HEK293 (cell line): ENCODE measurements at regions not wholly inside any gene's neighbourhood (a gene's known extent, or its start where the extent isn't known, plus 50 kb on each side); places are given as distances from the start of the nearest gene placed in this dataset.

Source experiments
- CTCF ChIA-PET: fragments of 350-600 bp; formaldehyde crosslinking; extraction: SDS; loops from one replicate; lab custom pipeline; 2021; ENCODE audit warnings: antibody characterized with exemption; lab: Yijun Ruan, JAX
- POLR2A ChIA-PET: fragments of 300-600 bp; formaldehyde crosslinking; extraction: SDS; loops from one replicate; lab custom pipeline; 2020; ENCODE audit warnings: antibody characterized with exemption, inconsistent platforms; lab: Yijun Ruan, JAX
- H3K27ac ChIP-seq: fragments of 200-500 bp; sonication (Bioruptor generic); 2 replicates; pipeline ENCODE4 v1.5.1; 2014; ENCODE audit warnings: low read depth, low read length, control low read depth, inconsistent platforms; ENCODE audit errors: extremely low read depth
- H3K36me3 ChIP-seq, 2 experiments: fragments of 200-500 bp in 1 of 2; sonication (Bioruptor generic) in 1 of 2; 1 replicate in 1 of 2; 2 replicates in 1 of 2; pipeline ENCODE4 v1.5.1; 2014 to 2017; ENCODE audit warnings: inconsistent platforms in 2 of 2, low read length in 2 of 2; ENCODE audit not compliant: control insufficient read depth in 2 of 2, insufficient read depth in 1 of 2
- H3K4me1 ChIP-seq: fragments of 200-500 bp; sonication (Bioruptor generic); 2 replicates; pipeline ENCODE4 v1.5.1; 2014; ENCODE audit warnings: mild to moderate bottlenecking, low read length, inconsistent platforms; ENCODE audit not compliant: control insufficient read depth, insufficient read depth
- H3K4me3 ChIP-seq: 2 replicates; pipeline ENCODE4 v1.5.1; 2011; ENCODE audit warnings: low read depth, mild to moderate bottlenecking, control low read depth, low read length, moderate library complexity
- H3K9me3 ChIP-seq: fragments of 200-500 bp; sonication (Bioruptor generic); 2 replicates; pipeline ENCODE4 v1.5.1; 2014; ENCODE audit warnings: low read depth, low read length, inconsistent platforms; ENCODE audit not compliant: control insufficient read depth, insufficient read depth
- KLF17 ChIP-seq: fragments of 450-650 bp; formaldehyde crosslinking; IDR thresholded peaks from 2 replicates; pipeline ENCODE4 v1.5.1; 2016; ENCODE audit warnings: missing biosample characterization, missing genetic modification characterization
- SP2 ChIP-seq: fragments of 450-650 bp; formaldehyde crosslinking; IDR thresholded peaks from 2 replicates; pipeline ENCODE4 v1.5.1; 2016; ENCODE audit warnings: missing biosample characterization, missing genetic modification characterization
- ZBTB20 ChIP-seq: fragments of 450-650 bp; formaldehyde crosslinking; IDR thresholded peaks from 2 replicates; pipeline ENCODE4 v1.5.1; 2016; ENCODE audit warnings: missing biosample characterization, missing genetic modification characterization
- ZBTB48 ChIP-seq: fragments of 450-650 bp; formaldehyde crosslinking; IDR thresholded peaks from 2 replicates; pipeline ENCODE4 v1.5.1; 2016; ENCODE audit warnings: missing biosample characterization, missing genetic modification characterization
- ZNF214 ChIP-seq: fragments of 450-650 bp; formaldehyde crosslinking; IDR thresholded peaks from 2 replicates; pipeline ENCODE4 v1.5.1; 2017; ENCODE audit warnings: missing biosample characterization, mild to moderate bottlenecking, missing genetic modification characterization, borderline replicate concordance
- ZNF23 ChIP-seq: fragments of 450-650 bp; formaldehyde crosslinking; IDR thresholded peaks from 2 replicates; pipeline ENCODE4 v1.5.1; 2016; ENCODE audit warnings: missing biosample characterization, missing genetic modification characterization, borderline replicate concordance
- ZNF335 ChIP-seq: fragments of 450-650 bp; formaldehyde crosslinking; conservative IDR thresholded peaks from 2 replicates; pipeline ENCODE4 v1.5.1; 2016; ENCODE audit warnings: missing biosample characterization, missing genetic modification characterization
- ZNF37A ChIP-seq: fragments of 450-650 bp; IDR thresholded peaks from 2 replicates; pipeline ENCODE4 v1.5.1; 2018; ENCODE audit warnings: missing biosample characterization, missing genetic modification characterization
- ZNF426 ChIP-seq: fragments of 450-650 bp; formaldehyde crosslinking; IDR thresholded peaks from 2 replicates; pipeline ENCODE4 v1.5.1; 2017; ENCODE audit warnings: missing biosample characterization, missing genetic modification characterization, mild to moderate bottlenecking, inconsistent platforms, moderate library complexity
- ZNF549 ChIP-seq: fragments of 450-650 bp; IDR thresholded peaks from 2 replicates; pipeline ENCODE4 v1.5.1; 2018; ENCODE audit warnings: missing biosample characterization, missing genetic modification characterization, mild to moderate bottlenecking, inconsistent platforms, moderate library complexity
- ZNF596 ChIP-seq: fragments of 450-650 bp; IDR thresholded peaks from 2 replicates; pipeline ENCODE4 v1.5.0; 2018; ENCODE audit warnings: missing biosample characterization, mild to moderate bottlenecking, missing genetic modification characterization, moderate library complexity
- ZNF639 ChIP-seq: fragments of 450-650 bp; formaldehyde crosslinking; IDR thresholded peaks from 2 replicates; pipeline ENCODE4 v1.5.1; 2016; ENCODE audit warnings: missing biosample characterization, missing genetic modification characterization
- ZNF670 ChIP-seq: fragments of 450-650 bp; formaldehyde crosslinking; IDR thresholded peaks from 2 replicates; pipeline ENCODE4 v1.5.1; 2016; ENCODE audit warnings: missing biosample characterization, missing genetic modification characterization, low read depth
- ZNF785 ChIP-seq: fragments of 450-650 bp; formaldehyde crosslinking; IDR thresholded peaks from 2 replicates; pipeline ENCODE4 v1.5.1; 2016; ENCODE audit warnings: missing biosample characterization, missing genetic modification characterization
- TF ChIP-seq, protein P1 (sequence below): fragments of 450-650 bp; formaldehyde crosslinking; IDR thresholded peaks from 2 replicates; pipeline ENCODE4 v1.5.1; 2017; ENCODE audit warnings: missing biosample characterization, missing genetic modification characterization
- TF ChIP-seq, protein P2 (sequence below): fragments of 450-650 bp; formaldehyde crosslinking; IDR thresholded peaks from 2 replicates; pipeline ENCODE4 v1.5.1; 2016; ENCODE audit warnings: missing biosample characterization, missing genetic modification characterization, low read depth
- TF ChIP-seq, protein P3 (sequence below): fragments of 450-650 bp; formaldehyde crosslinking; IDR thresholded peaks from 2 replicates; pipeline ENCODE4 v1.5.1; 2016; ENCODE audit warnings: missing biosample characterization, missing genetic modification characterization
- TF ChIP-seq, protein P4 (sequence below): fragments of 450-650 bp; formaldehyde crosslinking; IDR thresholded peaks from 2 replicates; pipeline ENCODE4 v1.5.1; 2017; ENCODE audit warnings: missing biosample characterization, missing genetic modification characterization

DNA sequence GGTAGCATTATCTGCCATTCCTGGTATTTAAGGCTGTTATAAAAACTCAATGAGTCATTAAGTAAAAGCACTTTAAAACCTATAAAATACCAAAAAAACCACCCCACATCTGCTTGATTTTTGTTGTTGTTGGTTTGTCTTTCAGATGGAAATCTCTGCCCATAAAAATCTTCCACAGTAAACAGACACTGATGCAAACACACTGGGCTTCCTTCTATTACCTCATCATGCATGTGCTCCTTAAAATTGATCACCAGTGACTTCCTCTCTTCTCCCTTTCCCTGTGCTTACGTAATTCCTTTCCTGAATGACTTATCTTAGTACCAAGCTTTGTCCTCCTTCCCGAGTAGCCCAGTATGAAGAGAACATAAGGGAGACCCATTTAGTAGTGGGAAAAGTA is 167.2 kb downstream of the EVX1 start (continued):
- TF ChIP-seq ZNF670 (tag by site-specific recombination) = no peak
- TF ChIP-seq, protein P1, sequence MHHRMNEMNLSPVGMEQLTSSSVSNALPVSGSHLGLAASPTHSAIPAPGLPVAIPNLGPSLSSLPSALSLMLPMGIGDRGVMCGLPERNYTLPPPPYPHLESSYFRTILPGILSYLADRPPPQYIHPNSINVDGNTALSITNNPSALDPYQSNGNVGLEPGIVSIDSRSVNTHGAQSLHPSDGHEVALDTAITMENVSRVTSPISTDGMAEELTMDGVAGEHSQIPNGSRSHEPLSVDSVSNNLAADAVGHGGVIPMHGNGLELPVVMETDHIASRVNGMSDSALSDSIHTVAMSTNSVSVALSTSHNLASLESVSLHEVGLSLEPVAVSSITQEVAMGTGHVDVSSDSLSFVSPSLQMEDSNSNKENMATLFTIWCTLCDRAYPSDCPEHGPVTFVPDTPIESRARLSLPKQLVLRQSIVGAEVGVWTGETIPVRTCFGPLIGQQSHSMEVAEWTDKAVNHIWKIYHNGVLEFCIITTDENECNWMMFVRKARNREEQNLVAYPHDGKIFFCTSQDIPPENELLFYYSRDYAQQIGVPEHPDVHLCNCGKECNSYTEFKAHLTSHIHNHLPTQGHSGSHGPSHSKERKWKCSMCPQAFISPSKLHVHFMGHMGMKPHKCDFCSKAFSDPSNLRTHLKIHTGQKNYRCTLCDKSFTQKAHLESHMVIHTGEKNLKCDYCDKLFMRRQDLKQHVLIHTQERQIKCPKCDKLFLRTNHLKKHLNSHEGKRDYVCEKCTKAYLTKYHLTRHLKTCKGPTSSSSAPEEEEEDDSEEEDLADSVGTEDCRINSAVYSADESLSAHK (tag by site-specific recombination) = no peak
- TF ChIP-seq ZNF785 (tag by site-specific recombination) = no peak
- no peak for TF ChIP-seq ZNF549 (tag by site-specific recombination)
- peak; percentile 34; the same call in 1 of the 2 replicates for TF ChIP-seq ZNF335 (tag by site-specific recombination)
- TF ChIP-seq, protein P2, sequence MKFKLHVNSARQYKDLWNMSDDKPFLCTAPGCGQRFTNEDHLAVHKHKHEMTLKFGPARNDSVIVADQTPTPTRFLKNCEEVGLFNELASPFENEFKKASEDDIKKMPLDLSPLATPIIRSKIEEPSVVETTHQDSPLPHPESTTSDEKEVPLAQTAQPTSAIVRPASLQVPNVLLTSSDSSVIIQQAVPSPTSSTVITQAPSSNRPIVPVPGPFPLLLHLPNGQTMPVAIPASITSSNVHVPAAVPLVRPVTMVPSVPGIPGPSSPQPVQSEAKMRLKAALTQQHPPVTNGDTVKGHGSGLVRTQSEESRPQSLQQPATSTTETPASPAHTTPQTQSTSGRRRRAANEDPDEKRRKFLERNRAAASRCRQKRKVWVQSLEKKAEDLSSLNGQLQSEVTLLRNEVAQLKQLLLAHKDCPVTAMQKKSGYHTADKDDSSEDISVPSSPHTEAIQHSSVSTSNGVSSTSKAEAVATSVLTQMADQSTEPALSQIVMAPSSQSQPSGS (tag by site-specific recombination) = peak; percentile 84
- TF ChIP-seq ZBTB48 (tag by site-specific recombination) = no peak

DNA sequence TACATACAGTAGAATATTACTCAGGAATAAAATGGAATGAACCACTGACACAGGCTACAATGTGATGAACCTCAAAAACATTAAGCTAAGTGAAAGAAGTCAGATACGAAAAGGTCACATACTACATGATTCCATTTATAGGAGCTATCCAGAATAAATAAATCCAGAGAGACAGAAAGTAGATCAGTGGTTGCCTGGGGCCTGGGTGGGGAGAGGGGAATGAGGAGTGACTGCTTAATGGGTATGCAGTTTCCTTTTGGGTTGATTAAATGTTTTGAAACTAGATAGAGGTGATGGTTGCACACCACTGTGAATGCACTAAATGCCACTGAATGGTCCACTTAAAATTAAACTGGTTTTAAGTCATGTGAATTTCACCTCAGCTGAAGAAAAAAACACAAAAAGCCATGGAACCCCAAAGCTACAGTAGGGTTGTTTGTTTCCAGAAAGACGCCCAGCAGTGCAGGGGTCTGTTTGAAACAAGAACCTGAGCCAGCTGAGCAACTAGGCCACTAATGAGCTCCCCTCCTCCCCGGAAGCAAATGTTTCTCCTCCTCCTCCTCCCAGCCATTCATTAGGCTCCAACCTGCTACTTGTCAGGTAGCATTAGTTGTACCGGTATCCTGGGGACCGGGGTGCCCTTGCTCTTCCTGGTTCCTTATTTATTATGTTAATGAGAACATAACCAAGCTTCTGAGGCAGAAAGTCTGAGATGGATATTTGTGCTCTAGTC is 168.4 kb downstream of the EVX1 start:
- TF ChIP-seq ZNF426 = no peak
- no peak for TF ChIP-seq KLF17 (tag by site-specific recombination)
- TF ChIP-seq ZBTB20 (tag by site-specific recombination) = no peak
- TF ChIP-seq ZNF639 (tag by site-specific recombination) = no peak
- no peak for TF ChIP-seq ZNF37A
- no peak for TF ChIP-seq ZNF596 (tag by site-specific recombination)
- no peak for TF ChIP-seq ZNF23
- TF ChIP-seq, protein P3, sequence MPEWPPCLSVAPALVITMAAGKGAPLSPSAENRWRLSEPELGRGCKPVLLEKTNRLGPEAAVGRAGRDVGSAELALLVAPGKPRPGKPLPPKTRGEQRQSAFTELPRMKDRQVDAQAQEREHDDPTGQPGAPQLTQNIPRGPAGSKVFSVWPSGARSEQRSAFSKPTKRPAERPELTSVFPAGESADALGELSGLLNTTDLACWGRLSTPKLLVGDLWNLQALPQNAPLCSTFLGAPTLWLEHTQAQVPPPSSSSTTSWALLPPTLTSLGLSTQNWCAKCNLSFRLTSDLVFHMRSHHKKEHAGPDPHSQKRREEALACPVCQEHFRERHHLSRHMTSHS (tag by site-specific recombination) = no peak
- no peak for TF ChIP-seq ZNF214 (tag by site-specific recombination)
- no peak for TF ChIP-seq SP2
- TF ChIP-seq, protein P4, sequence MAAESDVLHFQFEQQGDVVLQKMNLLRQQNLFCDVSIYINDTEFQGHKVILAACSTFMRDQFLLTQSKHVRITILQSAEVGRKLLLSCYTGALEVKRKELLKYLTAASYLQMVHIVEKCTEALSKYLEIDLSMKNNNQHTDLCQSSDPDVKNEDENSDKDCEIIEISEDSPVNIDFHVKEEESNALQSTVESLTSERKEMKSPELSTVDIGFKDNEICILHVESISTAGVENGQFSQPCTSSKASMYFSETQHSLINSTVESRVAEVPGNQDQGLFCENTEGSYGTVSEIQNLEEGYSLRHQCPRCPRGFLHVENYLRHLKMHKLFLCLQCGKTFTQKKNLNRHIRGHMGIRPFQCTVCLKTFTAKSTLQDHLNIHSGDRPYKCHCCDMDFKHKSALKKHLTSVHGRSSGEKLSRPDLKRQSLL = no peak
- ChIA-PET POLR2A (no interaction called here), CTCF (interaction anchor here (0.6 kb wide), 1 partner anchor 154 kb away, joined by 5 read pairs; no protein-coding TSS in a partner anchor)

More for the DNA sequence above, 168.4 kb downstream of the EVX1 start:
- Histone ChIP-seq H3K9me3 (no peaks in the 10 kb centered on the region), H3K36me3 (no peaks in the 10 kb centered on the region), H3K4me1 (peaks cover 6% of the 10 kb centered on the region), H3K27ac (no peak overlapping the region; the same call in 1 of the 2 replicates), H3K4me3 (no peak overlapping the region)
